ENCODE measurements at regions not wholly inside any gene's neighbourhood (a gene's known extent, or its start where the extent isn't known, plus 50 kb on each side); places are given as distances from the start of the nearest gene placed in this dataset.

DNA sequence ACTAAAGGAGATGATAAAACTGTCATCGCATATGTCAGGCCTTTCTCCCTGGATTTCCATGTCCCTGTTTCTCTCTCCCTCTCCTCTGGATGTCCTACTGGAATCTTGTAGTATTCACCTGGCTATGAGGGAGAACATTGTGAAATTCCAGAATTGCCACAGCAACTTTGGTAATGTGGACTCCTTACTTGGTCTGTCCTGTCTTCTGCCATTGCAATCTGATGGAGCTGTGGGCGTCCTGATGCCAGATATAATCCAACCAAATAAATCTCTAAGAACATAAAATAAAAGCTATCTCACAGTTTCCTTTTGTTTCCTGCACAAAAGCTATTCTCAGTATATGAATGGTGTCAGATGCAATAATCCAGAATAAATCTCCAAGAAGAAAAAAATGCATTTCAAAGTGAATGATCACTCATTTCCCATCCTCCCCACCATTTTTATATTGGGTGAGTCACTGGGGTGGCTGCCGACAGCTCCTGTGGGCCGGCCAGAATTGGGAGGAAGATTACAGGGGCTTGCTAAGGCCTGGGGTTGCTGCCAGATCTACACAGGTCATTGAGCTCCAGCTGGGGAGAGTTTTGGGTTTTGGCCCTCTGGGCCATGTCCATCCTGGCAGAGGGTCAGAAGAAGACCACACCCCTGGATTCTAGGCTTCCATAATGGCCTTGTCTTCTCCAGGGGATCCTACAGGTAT lies 160.7 kb upstream of the PITX1 start:
- no peak overlapping the region for H3K4me3 ChIP-seq (replicated peaks in 1 of 3; ENCODE audit: insufficient read depth in 1 of 3, low read depth in 2 of 3, low read length in 3 of 3)
- H3K9ac ChIP-seq (ENCODE audit: insufficient read depth, low read depth, low read length) = no peak overlapping the region
- H2AFZ ChIP-seq (ENCODE audit: low read length) = no peak overlapping the region
- no peaks in the 10 kb centered on the region; a peak in 1 of 5 replicates for H3K27me3 ChIP-seq (ENCODE audit: control insufficient read depth in 1 of 2, insufficient read depth in 2 of 2, low read length in 2 of 2)
- in situ Hi-C loops (cut with HindIII; ENCODE audit: extremely low pct_ligation_motif_present, low pct_unique_long_range_greater_than_20kb) = loop anchor here (5.0 kb wide), 1 partner anchor 272 kb away; no protein-coding TSS in a partner anchor
- CTCF ChIA-PET (ENCODE audit: low intra/inter-chr PET ratio, low total read pairs) = no interaction called here
- no peaks in the 10 kb centered on the region for H3K9me3 ChIP-seq (ENCODE audit: low read length)
- no peak for DNase-seq (ENCODE audit: low spot score)
- no peak for ATAC-seq
- POLR2A ChIA-PET = no interaction called here
- intact Hi-C loops (cut with micrococcal nuclease; ENCODE audit: unreplicated experiment) = loop anchor here (5.0 kb wide), 2 partner anchors 162 to 182 kb away; partner anchors contain the start of gene PITX1
- WGBS (ENCODE audit: low lambda C conversion rate) = 90% methylated on average over 4 of the region's 4 CpGs
- FAIRE-seq = no peak
- BruUV-seq (replicated peaks) = no TSS peak
- H3K79me2 ChIP-seq (ENCODE audit: insufficient read depth, low read length) = no peaks in the 10 kb centered on the region
- H3K27ac ChIP-seq (ENCODE audit: extremely low read length, insufficient read depth, low read length) = no peak overlapping the region
- no peak overlapping the region for H3K4me2 ChIP-seq (ENCODE audit: low read depth, low read length)
- H3K4me1 ChIP-seq (ENCODE audit: insufficient read depth, low read length) = peaks cover 5% of the 10 kb centered on the region; the same call in 1 of the 2 replicates
- TF ChIP-seq ZNF253 (CRISPR knock-in tag; IDR thresholded peaks at IDR 0.05; ENCODE audit: borderline replicate concordance) (no peak), CEBPB (IDR thresholded peaks at IDR 0.05; ENCODE audit: borderline replicate concordance, low read depth, low read length) (peak; percentile 25; the same call in 1 of the 2 replicates)
- no peaks in the 10 kb centered on the region for H4K20me1 ChIP-seq (ENCODE audit: insufficient read depth, low read length)
- H3K36me3 ChIP-seq (replicated peaks in 1 of 2; ENCODE audit: control insufficient read depth in 1 of 2, insufficient read depth in 2 of 2, low read length in 2 of 2) = no peaks in the 10 kb centered on the region

DNA sequence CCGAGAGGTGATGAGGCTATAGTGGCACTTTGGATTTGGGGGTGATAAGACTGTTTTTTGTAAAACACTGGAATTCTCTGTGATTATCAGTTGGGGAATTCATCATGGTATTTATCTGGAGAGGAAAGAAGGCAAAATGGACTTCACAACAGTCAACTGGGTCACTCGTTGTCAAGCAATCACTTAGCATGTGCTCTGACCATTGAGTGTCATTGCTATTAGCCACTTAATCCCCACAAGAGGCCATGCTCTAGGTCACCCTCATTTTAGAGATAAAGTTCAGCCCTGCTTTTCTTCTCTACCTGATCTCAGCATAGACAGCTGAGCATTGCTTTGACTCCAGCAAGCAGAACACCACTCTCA lies 160.1 kb upstream of the PITX1 start:
- H3K4me2 ChIP-seq (ENCODE audit: low read depth, low read length) = no peak overlapping the region
- ChIA-PET POLR2A (no interaction called here), CTCF (ENCODE audit: low intra/inter-chr PET ratio, low total read pairs) (no interaction called here)
- no peaks in the 10 kb centered on the region for H3K36me3 ChIP-seq (replicated peaks in 1 of 2; ENCODE audit: control insufficient read depth in 1 of 2, insufficient read depth in 2 of 2, low read length in 2 of 2)
- no TSS peak for BruUV-seq (replicated peaks)
- peaks cover 5% of the 10 kb centered on the region; the same call in 1 of the 2 replicates for H3K4me1 ChIP-seq (ENCODE audit: insufficient read depth, low read length)
- in situ Hi-C loops (cut with HindIII; ENCODE audit: extremely low pct_ligation_motif_present, low pct_unique_long_range_greater_than_20kb) (loop anchor here (5.0 kb wide), 1 partner anchor 272 kb away; no protein-coding TSS in a partner anchor), intact Hi-C loops (cut with micrococcal nuclease; ENCODE audit: unreplicated experiment) (loop anchor here (5.0 kb wide), 2 partner anchors 162 to 182 kb away; partner anchors contain the start of gene PITX1)
- no peak overlapping the region for H3K4me3 ChIP-seq (replicated peaks in 1 of 3; ENCODE audit: insufficient read depth in 1 of 3, low read depth in 2 of 3, low read length in 3 of 3)
- FAIRE-seq (no peak), ATAC-seq (no peak), DNase-seq (ENCODE audit: low spot score) (no peak)
- H3K27me3 ChIP-seq (ENCODE audit: control insufficient read depth in 1 of 2, insufficient read depth in 2 of 2, low read length in 2 of 2) = no peaks in the 10 kb centered on the region; a peak in 1 of 5 replicates
- no peak overlapping the region for H3K27ac ChIP-seq (ENCODE audit: extremely low read length, insufficient read depth, low read length)
- no peaks in the 10 kb centered on the region for H4K20me1 ChIP-seq (ENCODE audit: insufficient read depth, low read length)
- no peak overlapping the region for H3K9ac ChIP-seq (ENCODE audit: insufficient read depth, low read depth, low read length)
- H3K9me3 ChIP-seq (ENCODE audit: low read length) = no peaks in the 10 kb centered on the region
- H3K79me2 ChIP-seq (ENCODE audit: insufficient read depth, low read length) = no peaks in the 10 kb centered on the region
- H2AFZ ChIP-seq (ENCODE audit: low read length) = no peak overlapping the region
- WGBS (ENCODE audit: low lambda C conversion rate) = 79% methylated on average over 2 of the region's 2 CpGs
- no peak for TF ChIP-seq ZFYVE20 (CRISPR knock-in tag; IDR thresholded peaks at IDR 0.05; ENCODE audit: borderline replicate concordance, low read depth)
- no peak for TF ChIP-seq JARID2 (CRISPR knock-in tag; IDR thresholded peaks at IDR 0.05; ENCODE audit: insufficient replicate concordance)
- TF ChIP-seq NONO (IDR thresholded peaks at IDR 0.05) = no peak
- TF ChIP-seq NONO (CRISPR knock-in tag; conservative IDR thresholded peaks at IDR 0.05) = no peak
- no peak for TF ChIP-seq ETV5 (CRISPR knock-in tag; IDR thresholded peaks at IDR 0.05; ENCODE audit: borderline replicate concordance)
- no peak for TF ChIP-seq PHB2 (IDR thresholded peaks at IDR 0.05; ENCODE audit: partially characterized antibody)
- no peak for TF ChIP-seq ZNF660 (CRISPR knock-in tag; IDR thresholded peaks at IDR 0.05; ENCODE audit: borderline replicate concordance, low read depth)
- TF ChIP-seq, protein P1, sequence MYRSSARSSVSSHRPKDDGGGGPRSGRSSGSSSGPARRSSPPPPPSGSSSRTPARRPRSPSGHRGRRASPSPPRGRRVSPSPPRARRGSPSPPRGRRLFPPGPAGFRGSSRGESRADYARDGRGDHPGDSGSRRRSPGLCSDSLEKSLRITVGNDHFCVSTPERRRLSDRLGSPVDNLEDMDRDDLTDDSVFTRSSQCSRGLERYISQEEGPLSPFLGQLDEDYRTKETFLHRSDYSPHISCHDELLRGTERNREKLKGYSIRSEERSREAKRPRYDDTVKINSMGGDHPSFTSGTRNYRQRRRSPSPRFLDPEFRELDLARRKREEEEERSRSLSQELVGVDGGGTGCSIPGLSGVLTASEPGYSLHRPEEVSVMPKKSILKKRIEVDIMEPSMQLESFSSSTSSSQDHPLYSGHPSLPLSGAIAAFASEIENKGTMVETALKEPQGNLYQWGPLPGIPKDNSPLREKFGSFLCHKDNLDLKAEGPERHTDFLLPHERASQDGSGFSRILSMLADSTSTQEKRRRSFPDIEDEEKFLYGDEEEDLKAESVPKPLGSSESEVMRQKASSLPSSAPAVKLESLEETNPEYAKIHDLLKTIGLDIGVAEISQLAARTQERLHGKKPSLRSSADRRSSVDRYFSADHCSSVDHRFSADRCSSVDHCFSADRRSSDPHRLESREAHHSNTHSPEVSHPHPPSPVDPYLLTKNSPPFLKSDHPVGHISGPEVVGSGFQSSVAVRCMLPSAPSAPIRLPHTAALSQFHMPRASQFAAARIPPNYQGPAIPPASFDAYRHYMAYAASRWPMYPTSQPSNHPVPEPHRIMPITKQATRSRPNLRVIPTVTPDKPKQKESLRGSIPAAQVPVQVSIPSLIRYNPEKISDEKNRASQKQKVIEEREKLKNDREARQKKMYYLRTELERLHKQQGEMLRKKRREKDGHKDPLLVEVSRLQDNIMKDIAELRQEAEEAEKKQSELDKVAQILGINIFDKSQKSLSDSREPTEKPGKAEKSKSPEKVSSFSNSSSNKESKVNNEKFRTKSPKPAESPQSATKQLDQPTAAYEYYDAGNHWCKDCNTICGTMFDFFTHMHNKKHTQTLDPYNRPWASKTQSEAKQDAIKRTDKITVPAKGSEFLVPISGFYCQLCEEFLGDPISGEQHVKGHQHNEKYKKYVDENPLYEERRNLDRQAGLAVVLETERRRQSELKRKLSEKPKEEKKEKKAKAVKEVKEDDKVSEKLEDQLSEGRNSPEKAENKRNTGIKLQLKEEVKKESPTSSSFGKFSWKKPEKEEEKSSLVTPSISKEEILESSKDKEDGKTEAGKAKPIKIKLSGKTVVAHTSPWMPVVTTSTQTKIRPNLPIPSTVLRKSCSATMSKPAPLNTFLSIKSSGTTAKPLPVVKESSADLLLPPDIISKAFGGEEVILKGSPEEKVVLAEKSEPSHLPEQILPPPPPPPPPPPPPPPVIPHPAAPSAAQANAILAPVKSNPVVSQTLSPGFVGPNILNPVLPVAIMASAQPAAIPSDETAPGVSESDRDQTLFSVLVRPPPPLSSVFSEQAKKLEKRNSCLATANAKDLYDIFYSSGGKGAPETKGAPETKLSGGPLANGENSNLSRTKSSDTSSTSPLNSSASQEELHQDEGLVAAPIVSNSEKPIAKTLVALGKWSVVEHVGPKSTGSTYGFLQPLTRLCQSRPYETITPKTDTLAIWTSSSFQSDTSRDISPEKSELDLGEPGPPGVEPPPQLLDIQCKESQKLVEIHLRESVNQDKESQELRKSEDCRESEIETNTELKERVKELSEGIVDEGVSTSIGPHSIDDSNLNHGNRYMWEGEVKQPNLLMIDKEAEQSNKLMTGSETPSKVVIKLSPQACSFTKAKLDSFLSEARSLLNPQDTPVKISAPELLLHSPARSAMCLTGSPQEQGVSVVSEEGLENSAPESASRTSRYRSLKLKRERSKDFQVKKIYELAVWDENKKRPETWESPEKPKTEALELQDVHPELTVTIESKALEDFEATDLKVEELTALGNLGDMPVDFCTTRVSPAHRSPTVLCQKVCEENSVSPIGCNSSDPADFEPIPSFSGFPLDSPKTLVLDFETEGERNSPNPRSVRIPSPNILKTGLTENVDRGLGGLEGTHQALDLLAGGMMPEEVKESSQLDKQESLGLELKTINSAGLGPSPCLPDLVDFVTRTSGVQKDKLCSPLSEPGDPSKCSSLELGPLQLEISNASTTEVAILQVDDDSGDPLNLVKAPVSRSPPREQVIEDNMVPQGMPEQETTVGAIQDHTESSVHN (CRISPR knock-in tag; IDR thresholded peaks at IDR 0.05) = no peak

Data from HepG2 (cell line).